GM23248 (cell line): ENCODE measurements at regions not wholly inside any gene's neighbourhood (a gene's known extent, or its start where the extent isn't known, plus 50 kb on each side); places are given as distances from the start of the nearest gene placed in this dataset.
"Not testable (repeated sequence)": the region's sequence is repeated elsewhere in the genome, so short reads cannot be mapped to it uniquely, and the experiment has no call there.

Experiments used
- DNase-seq: peaks from one replicate; pipeline ENCODE4 v3.0.0-alpha.2; 2015
- H2AFZ ChIP-seq: fragments of 200-600 bp; sonication (generic); 2 replicates; pipeline ENCODE4 v1.6.1; 2016; ENCODE audit warnings: antibody characterized with exemption
- H3F3A ChIP-seq: fragments of 200-600 bp; sonication (generic); 2 replicates; pipeline ENCODE4 v1.6.1; 2016; ENCODE audit warnings: mild to moderate bottlenecking, antibody characterized with exemption, mixed run types; ENCODE audit not compliant: insufficient read depth
- H3K27ac ChIP-seq: fragments of 200-600 bp; sonication (generic); 2 replicates; pipeline ENCODE4 v1.5.1; 2016; ENCODE audit warnings: mild to moderate bottlenecking
- H3K27me3 ChIP-seq: fragments of 200-600 bp; sonication (generic); replicated peaks from 2 replicates; pipeline ENCODE4 v1.6.1; 2016; ENCODE audit warnings: mild to moderate bottlenecking; ENCODE audit not compliant: insufficient read depth
- H3K36me3 ChIP-seq: fragments of 200-600 bp; sonication (generic); 2 replicates; pipeline ENCODE4 v1.6.1; 2016; ENCODE audit warnings: low read depth, mild to moderate bottlenecking
- H3K4me1 ChIP-seq: fragments of 200-600 bp; sonication (generic); 2 replicates; pipeline ENCODE4 v1.6.1; 2016; ENCODE audit warnings: mild to moderate bottlenecking; ENCODE audit not compliant: insufficient read depth
- H3K4me2 ChIP-seq: fragments of 200-600 bp; sonication (generic); one replicate; pipeline ENCODE4 v1.6.1; 2016; ENCODE audit warnings: mild to moderate bottlenecking; ENCODE audit not compliant: unreplicated experiment
- H3K4me3 ChIP-seq: fragments of 200-600 bp; sonication (generic); 2 replicates; pipeline ENCODE4 v1.5.1; 2016; ENCODE audit warnings: mild to moderate bottlenecking
- H3K79me2 ChIP-seq: fragments of 200-600 bp; sonication (generic); 2 replicates; pipeline ENCODE4 v1.6.1; 2016; ENCODE audit warnings: mild to moderate bottlenecking; ENCODE audit not compliant: insufficient read depth
- H3K9ac ChIP-seq: fragments of 200-600 bp; sonication (generic); 2 replicates; pipeline ENCODE4 v1.6.1; 2016; ENCODE audit warnings: mild to moderate bottlenecking
- H3K9me2 ChIP-seq: fragments of 200-600 bp; sonication (generic); 2 replicates; pipeline ENCODE4 v1.6.1; 2016; ENCODE audit warnings: mixed run types, mild to moderate bottlenecking, moderate library complexity; ENCODE audit not compliant: insufficient read depth
- H3K9me3 ChIP-seq: fragments of 200-600 bp; sonication (generic); one replicate; pipeline ENCODE4 v1.6.1; 2017; ENCODE audit warnings: low read depth
- H4K20me1 ChIP-seq: fragments of 200-600 bp; sonication (generic); 2 replicates; pipeline ENCODE4 v1.6.0; 2016; ENCODE audit not compliant: insufficient read depth
- EZH2 ChIP-seq: fragments of 200-600 bp; sonication (generic); IDR thresholded peaks from 2 replicates; pipeline ENCODE4 v1.6.1; 2018; ENCODE audit warnings: antibody characterized with exemption, mild to moderate bottlenecking; ENCODE audit not compliant: insufficient read depth, poor library complexity, severe bottlenecking
- EZH2phosphoT487 ChIP-seq: fragments of 200-600 bp; sonication (generic); IDR thresholded peaks from 2 replicates; pipeline ENCODE4 v1.6.1; 2018; ENCODE audit warnings: antibody characterized with exemption, moderate library complexity, mild to moderate bottlenecking, low read depth; ENCODE audit not compliant: insufficient read depth
- WGBS, 2 experiments: methylation state at CpG; one replicate each; pipeline ENCODE4 v1.1.6; 2015 to 2017; ENCODE audit warnings: low lambda C conversion rate in 2 of 2, low coverage in 1 of 2; ENCODE audit errors: missing lambda C conversion rate in 2 of 2; 5-methylcytosine and 5-hydroxymethylcytosine counted together
- in situ Hi-C: fragments of 300-500 bp; cut with MboI; formaldehyde crosslinking; loops from 2 replicates; pipeline ENCODE4 v1.15.0; 2020

DNA sequence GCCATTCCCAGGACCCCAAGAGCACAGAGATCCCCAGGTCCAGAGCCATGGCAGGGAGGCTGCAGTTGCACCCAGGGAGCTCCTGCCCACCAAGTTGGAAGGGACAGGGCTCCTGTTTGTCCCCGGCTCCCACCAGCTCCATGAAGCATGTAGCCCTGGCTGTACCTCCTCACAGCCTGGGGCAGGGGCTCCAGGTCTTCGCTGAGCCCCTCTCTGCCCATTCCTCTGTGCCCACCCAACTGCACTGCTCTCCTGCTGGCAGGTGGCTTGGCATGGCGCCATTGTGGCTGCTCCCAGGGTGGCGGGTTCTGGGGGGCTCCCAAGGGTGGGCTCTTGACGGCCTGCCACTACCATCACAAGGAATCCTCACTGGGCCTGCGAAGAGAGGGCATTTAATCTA, 197.5 kb upstream of the DAB2 start:
- in situ Hi-C loops = no loop called here
- Histone ChIP-seq H3K79me2 (no peaks in the 10 kb centered on the region), H3K9ac (no peak overlapping the region), H3K9me2 (no peaks in the 10 kb centered on the region), H2AFZ (no peak overlapping the region), H3F3A (no peaks in the 10 kb centered on the region), H3K27me3 (no peaks in the 10 kb centered on the region; the same call in 1 of the 2 replicates), H4K20me1 (no peaks in the 10 kb centered on the region), H3K4me1 (no peaks in the 10 kb centered on the region), H3K4me3 (no peak overlapping the region), H3K4me2 (no peak overlapping the region), H3K36me3 (no peaks in the 10 kb centered on the region), H3K9me3 (no peaks in the 10 kb centered on the region), H3K27ac (no peak overlapping the region)
- TF ChIP-seq EZH2 (no peak), EZH2phosphoT487 (no peak)
- no peak for DNase-seq
- 60 to 70% methylated on average over 6 of the region's 6 CpGs for whole genome bisulfite sequencing, 2 experiments

DNA sequence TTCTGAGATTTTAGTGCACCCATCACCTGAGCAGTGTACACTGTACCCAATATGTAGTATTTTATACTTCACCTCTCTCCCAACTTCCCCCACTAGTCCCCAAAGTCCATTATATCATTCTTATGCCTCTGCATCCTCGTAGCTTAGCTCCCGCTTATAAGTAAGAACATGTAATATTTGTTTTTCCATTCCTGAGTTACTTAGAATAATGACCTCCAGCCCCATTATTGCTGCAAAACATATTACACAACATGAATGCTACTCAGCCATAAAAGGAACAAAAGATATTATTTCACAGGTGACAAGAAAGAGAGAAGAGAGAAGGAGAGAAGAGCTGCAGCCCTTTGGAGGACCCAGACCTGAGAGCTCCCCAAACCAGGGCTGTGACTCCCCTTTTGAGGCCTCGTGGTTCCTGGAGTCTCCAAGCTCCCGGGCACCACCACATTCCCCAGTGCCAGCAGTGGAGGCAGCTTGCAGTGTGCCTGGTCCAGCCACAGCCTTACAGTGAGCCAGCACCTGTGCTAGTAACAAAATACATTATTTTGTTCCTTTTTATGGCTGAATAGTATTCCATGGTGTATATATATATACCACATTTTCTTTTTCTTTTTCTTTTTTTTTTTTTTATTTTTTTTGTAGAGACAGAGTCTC, 194.5 kb upstream of the DAB2 start:
- Histone ChIP-seq H3K9me3 (no peaks in the 10 kb centered on the region), H3K4me1 (no peaks in the 10 kb centered on the region), H3K27me3 (no peaks in the 10 kb centered on the region; the same call in 1 of the 2 replicates), H3K9me2 (no peaks in the 10 kb centered on the region), H3K36me3 (no peaks in the 10 kb centered on the region), H3K4me3 (no peak overlapping the region), H3K79me2 (no peaks in the 10 kb centered on the region), H3F3A (no peaks in the 10 kb centered on the region), H3K4me2 (no peak overlapping the region), H3K27ac (no peak overlapping the region), H2AFZ (no peak overlapping the region), H4K20me1 (no peaks in the 10 kb centered on the region), H3K9ac (no peak overlapping the region)
- no peak for TF ChIP-seq EZH2phosphoT487
- TF ChIP-seq EZH2 = no peak
- DNase-seq = no peak
- 77 to 82% methylated on average over 4 of the region's 4 CpGs for WGBS, 2 experiments
- in situ Hi-C loops = no loop called here

DNA sequence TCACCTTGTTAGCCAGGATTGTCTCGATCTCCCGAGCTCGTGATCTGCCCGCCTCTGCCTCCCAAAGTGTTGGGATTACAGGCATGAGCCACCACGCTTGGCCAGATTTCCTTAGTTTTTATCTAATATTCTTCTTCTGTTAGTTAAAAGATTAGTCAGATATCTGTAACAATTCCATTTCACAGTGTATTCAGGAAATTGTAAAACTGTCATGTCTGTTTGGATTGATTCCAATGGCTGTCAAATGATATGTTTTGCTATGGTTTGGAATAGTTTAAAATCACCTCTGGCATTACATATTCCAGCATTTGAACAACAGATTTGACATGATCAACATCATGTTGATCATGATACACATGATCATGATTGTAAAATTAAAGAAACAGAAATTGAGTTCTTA, 193.6 kb upstream of the DAB2 start:
- in situ Hi-C loops = no loop called here
- no peak for DNase-seq
- no peak overlapping the region for H3K4me2 ChIP-seq
- H3K9ac ChIP-seq = no peak overlapping the region
- H3K79me2 ChIP-seq = no peaks in the 10 kb centered on the region
- WGBS, 2 experiments = 91 to 95% methylated on average over 5 of the region's 5 CpGs
- H3K27me3 ChIP-seq = no peaks in the 10 kb centered on the region; the same call in 1 of the 2 replicates
- no peak overlapping the region for H2AFZ ChIP-seq
- H3F3A ChIP-seq = no peaks in the 10 kb centered on the region
- no peaks in the 10 kb centered on the region for H3K9me3 ChIP-seq
- H3K27ac ChIP-seq = no peak overlapping the region
- no peak overlapping the region for H3K4me3 ChIP-seq
- no peak for TF ChIP-seq EZH2phosphoT487
- no peak for TF ChIP-seq EZH2
- no peaks in the 10 kb centered on the region for H3K9me2 ChIP-seq
- no peaks in the 10 kb centered on the region for H3K4me1 ChIP-seq
- no peaks in the 10 kb centered on the region for H3K36me3 ChIP-seq
- H4K20me1 ChIP-seq = no peaks in the 10 kb centered on the region

GRCh38 chr5:39616131-39616530, 191.4 kb upstream of the DAB2 start:
- no peak overlapping the region for H3K4me2 ChIP-seq
- H3F3A ChIP-seq = no peaks in the 10 kb centered on the region
- no peaks in the 10 kb centered on the region; the same call in 1 of the 2 replicates for H3K27me3 ChIP-seq
- H3K27ac ChIP-seq = no peak overlapping the region
- H3K9me3 ChIP-seq = no peaks in the 10 kb centered on the region
- H3K4me3 ChIP-seq = no peak overlapping the region
- no peak overlapping the region for H2AFZ ChIP-seq
- no peaks in the 10 kb centered on the region for H3K4me1 ChIP-seq
- no peaks in the 10 kb centered on the region for H3K79me2 ChIP-seq
- TF ChIP-seq EZH2 (no peak), EZH2phosphoT487 (no peak)
- H4K20me1 ChIP-seq = no peaks in the 10 kb centered on the region
- no peaks in the 10 kb centered on the region for H3K36me3 ChIP-seq
- in situ Hi-C loops = no loop called here
- H3K9me2 ChIP-seq = no peaks in the 10 kb centered on the region
- H3K9ac ChIP-seq = no peak overlapping the region
- whole genome bisulfite sequencing, 2 experiments = 74 to 79% methylated on average over 1 of the region's 1 CpG
- DNase-seq = no peak

DNA sequence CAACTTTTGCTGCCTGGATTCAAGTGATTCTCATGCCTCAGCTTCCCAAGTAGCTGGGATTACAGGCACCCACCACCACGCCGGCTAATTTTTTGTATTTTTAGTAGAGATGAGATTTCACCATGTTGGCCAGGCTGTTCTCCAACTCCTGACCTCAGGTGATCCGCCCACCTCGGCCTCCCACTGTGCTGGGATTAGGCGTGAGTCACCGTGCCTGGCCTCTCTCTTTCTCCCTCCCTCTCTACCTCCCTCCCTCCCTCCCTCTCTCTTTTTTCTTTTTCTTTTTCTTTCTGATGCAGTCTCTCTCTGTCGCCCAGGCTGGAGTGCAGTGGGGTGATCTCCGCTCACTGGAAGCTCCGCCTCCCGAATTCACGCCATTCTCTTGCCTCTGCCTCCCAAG, 186.3 kb upstream of the DAB2 start:
- H2AFZ ChIP-seq, H3F3A ChIP-seq, in situ Hi-C loops, H3K27me3 ChIP-seq, H3K36me3 ChIP-seq, H3K9ac ChIP-seq, H3K4me3 ChIP-seq, DNase-seq, H3K27ac ChIP-seq, H3K79me2 ChIP-seq, H3K9me2 ChIP-seq, H3K9me3 ChIP-seq, H3K4me2 ChIP-seq, H4K20me1 ChIP-seq, H3K4me1 ChIP-seq: not testable (repeated sequence)
- 85 to 87% methylated on average over 7 to 11 of the region's 11 CpGs for WGBS, 2 experiments
